GM12872 (cell line): ENCODE measurements at regions not wholly inside any gene's neighbourhood (a gene's known extent, or its start where the extent isn't known, plus 50 kb on each side); places are given as distances from the start of the nearest gene placed in this dataset.

Experiments used
- CTCF ChIP-seq: IDR thresholded peaks from 3 replicates; pipeline ENCODE4 v1.5.1; 2011; ENCODE audit warnings: low read depth, mild to moderate bottlenecking, low read length, moderate library complexity; ENCODE audit not compliant: insufficient read depth

- TF ChIP-seq CTCF: no peak
Observed at GRCh38 chr3:106255870-106256248, 387.0 kb upstream of the CBLB start.

- no peak for TF ChIP-seq CTCF
Observed at GRCh38 chr3:106256249-106256957, 387.6 kb upstream of the CBLB start.

- no peak for TF ChIP-seq CTCF
Observed at GRCh38 chr3:106257172-106257571, 388.4 kb upstream of the CBLB start.

GRCh38 chr3:106261396-106261795 is 392.6 kb upstream of the CBLB start:
- TF ChIP-seq CTCF: no peak

- TF ChIP-seq CTCF: no peak
Observed at GRCh38 chr3:106261915-106262683, 393.3 kb upstream of the CBLB start.

GRCh38 chr3:106263011-106263410 is 394.2 kb upstream of the CBLB start:
- no peak for TF ChIP-seq CTCF

- no peak for TF ChIP-seq CTCF
Observed at GRCh38 chr3:106263546-106263945, 394.7 kb upstream of the CBLB start.
